Ishikawa (cell line): ENCODE measurements at regions not wholly inside any gene's neighbourhood (a gene's known extent, or its start where the extent isn't known, plus 50 kb on each side); places are given as distances from the start of the nearest gene placed in this dataset.

Experiments
- CEBPB ChIP-seq: IDR thresholded peaks from 2 replicates; pipeline ENCODE4 v1.6.1; 2012
- CREB1 ChIP-seq: IDR thresholded peaks from 2 replicates; pipeline ENCODE4 v1.6.1; 2012; ENCODE audit warnings: low read depth
- EGR1 ChIP-seq: IDR thresholded peaks from 2 replicates; pipeline ENCODE4 v1.6.1; 2012
- EP300 ChIP-seq: IDR thresholded peaks from 2 replicates; pipeline ENCODE4 v1.6.1; 2012; ENCODE audit warnings: borderline replicate concordance
- FOXM1 ChIP-seq: IDR thresholded peaks from 2 replicates; pipeline ENCODE4 v1.6.1; 2012; ENCODE audit warnings: low read depth, borderline replicate concordance
- NFIC ChIP-seq: IDR thresholded peaks from 2 replicates; pipeline ENCODE4 v1.6.1; 2012
- RAD21 ChIP-seq: IDR thresholded peaks from 2 replicates; pipeline ENCODE4 v1.6.1; 2012; ENCODE audit warnings: low read depth
- TAF1 ChIP-seq: IDR thresholded peaks from 2 replicates; pipeline ENCODE4 v1.6.1; 2012; ENCODE audit warnings: low read depth, mild to moderate bottlenecking
- TCF12 ChIP-seq: IDR thresholded peaks from 2 replicates; pipeline ENCODE4 v1.6.1; 2012; ENCODE audit warnings: low read depth
- TEAD4 ChIP-seq: IDR thresholded peaks from 2 replicates; pipeline ENCODE4 v1.6.1; 2012
- USF1 ChIP-seq: IDR thresholded peaks from 2 replicates; pipeline ENCODE4 v1.6.1; 2012
- YY1 ChIP-seq: IDR thresholded peaks from 2 replicates; pipeline ENCODE4 v1.6.1; 2012; ENCODE audit warnings: low read depth
- ZBTB7A ChIP-seq: IDR thresholded peaks from 2 replicates; pipeline ENCODE4 v1.6.1; 2012; ENCODE audit warnings: low read depth
- TF ChIP-seq, protein P1 (sequence below): IDR thresholded peaks from 2 replicates; pipeline ENCODE4 v1.6.1; 2012
- TF ChIP-seq, protein P2 (sequence below): IDR thresholded peaks from 2 replicates; pipeline ENCODE4 v1.6.1; 2012; ENCODE audit warnings: low read depth, mild to moderate bottlenecking

DNA sequence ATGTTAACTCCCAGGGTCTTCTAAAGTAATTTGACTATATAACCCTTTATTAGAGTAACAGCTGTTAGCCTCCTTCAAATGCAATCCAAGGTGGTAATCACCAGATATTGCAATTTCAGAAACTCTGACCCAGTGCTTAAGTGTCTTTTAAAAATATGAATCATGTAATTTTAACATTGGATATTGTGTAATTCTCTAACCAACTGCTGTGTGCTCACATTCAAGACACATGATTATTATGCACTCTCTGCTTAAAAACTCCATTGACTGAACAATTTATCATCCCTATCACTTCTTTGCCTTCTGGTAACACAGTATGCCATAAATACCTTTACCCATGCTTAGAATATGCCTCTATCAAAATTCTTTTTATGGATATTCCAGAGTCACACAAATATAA, 537.4 kb upstream of the RGS18 start:
- no peak for TF ChIP-seq EGR1
- no peak for TF ChIP-seq CEBPB
- TF ChIP-seq TEAD4: no peak
- TF ChIP-seq FOXM1: no peak
- TF ChIP-seq ZBTB7A: no peak
- TF ChIP-seq TAF1: no peak
- TF ChIP-seq CREB1: no peak
- no peak for TF ChIP-seq YY1
- no peak for TF ChIP-seq EP300
- TF ChIP-seq TCF12: no peak
- TF ChIP-seq, protein P1, sequence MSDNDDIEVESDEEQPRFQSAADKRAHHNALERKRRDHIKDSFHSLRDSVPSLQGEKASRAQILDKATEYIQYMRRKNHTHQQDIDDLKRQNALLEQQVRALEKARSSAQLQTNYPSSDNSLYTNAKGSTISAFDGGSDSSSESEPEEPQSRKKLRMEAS: no peak

- TF ChIP-seq TEAD4 (no peak), FOXM1 (no peak), NFIC (no peak), EP300 (no peak), EGR1 (no peak), CREB1 (no peak), CEBPB (no peak), TCF12 (no peak), USF1 (no peak), RAD21 (no peak), ZBTB7A (no peak)
- TF ChIP-seq, protein P1: no peak
- TF ChIP-seq, protein P2, sequence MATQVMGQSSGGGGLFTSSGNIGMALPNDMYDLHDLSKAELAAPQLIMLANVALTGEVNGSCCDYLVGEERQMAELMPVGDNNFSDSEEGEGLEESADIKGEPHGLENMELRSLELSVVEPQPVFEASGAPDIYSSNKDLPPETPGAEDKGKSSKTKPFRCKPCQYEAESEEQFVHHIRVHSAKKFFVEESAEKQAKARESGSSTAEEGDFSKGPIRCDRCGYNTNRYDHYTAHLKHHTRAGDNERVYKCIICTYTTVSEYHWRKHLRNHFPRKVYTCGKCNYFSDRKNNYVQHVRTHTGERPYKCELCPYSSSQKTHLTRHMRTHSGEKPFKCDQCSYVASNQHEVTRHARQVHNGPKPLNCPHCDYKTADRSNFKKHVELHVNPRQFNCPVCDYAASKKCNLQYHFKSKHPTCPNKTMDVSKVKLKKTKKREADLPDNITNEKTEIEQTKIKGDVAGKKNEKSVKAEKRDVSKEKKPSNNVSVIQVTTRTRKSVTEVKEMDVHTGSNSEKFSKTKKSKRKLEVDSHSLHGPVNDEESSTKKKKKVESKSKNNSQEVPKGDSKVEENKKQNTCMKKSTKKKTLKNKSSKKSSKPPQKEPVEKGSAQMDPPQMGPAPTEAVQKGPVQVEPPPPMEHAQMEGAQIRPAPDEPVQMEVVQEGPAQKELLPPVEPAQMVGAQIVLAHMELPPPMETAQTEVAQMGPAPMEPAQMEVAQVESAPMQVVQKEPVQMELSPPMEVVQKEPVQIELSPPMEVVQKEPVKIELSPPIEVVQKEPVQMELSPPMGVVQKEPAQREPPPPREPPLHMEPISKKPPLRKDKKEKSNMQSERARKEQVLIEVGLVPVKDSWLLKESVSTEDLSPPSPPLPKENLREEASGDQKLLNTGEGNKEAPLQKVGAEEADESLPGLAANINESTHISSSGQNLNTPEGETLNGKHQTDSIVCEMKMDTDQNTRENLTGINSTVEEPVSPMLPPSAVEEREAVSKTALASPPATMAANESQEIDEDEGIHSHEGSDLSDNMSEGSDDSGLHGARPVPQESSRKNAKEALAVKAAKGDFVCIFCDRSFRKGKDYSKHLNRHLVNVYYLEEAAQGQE: no peak
Observed at GRCh38 chr1:191624044-191624443, 534.2 kb upstream of the RGS18 start.

- TF ChIP-seq FOXM1: no peak
- TF ChIP-seq CREB1: no peak
Observed at GRCh38 chr1:191629836-191630235, 528.4 kb upstream of the RGS18 start.

DNA sequence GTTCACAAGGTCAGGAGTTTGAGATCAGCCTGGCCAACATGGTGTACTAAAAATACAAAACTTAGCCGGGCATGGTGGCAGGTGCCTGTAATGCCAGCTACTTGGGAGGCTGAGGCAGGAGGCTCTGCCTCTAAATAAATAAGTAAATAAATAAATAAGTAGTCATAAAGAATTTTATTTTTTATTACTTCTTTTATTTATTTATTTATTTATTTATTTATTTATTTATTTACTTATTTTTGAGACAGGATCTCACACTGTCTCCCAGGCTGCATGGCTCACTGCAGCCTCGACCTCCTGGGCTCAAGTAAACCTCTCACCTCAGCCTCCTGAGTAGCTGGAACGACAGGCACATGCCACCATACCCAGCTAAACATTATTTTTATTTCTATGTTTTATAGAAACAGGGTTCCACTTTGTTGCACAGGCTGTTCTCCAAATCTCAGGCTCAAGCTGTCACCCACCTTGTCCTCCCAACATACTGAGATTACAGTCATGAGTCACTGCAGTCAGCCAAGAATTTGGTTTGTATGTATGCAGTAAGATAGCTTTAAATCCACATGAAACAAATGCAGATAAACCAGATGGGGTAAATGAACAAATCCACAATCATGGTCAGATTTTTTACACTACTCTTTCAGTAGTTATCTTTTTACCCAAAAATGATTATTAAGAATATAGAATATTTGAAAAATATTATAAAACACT, 523.3 kb upstream of the RGS18 start:
- TF ChIP-seq ZBTB7A: no peak
- no peak for TF ChIP-seq NFIC
- no peak for TF ChIP-seq TEAD4
- TF ChIP-seq, protein P2: no peak
- TF ChIP-seq FOXM1: no peak
- TF ChIP-seq, protein P1: no peak
- no peak for TF ChIP-seq TCF12
- no peak for TF ChIP-seq CREB1
- TF ChIP-seq TAF1: no peak
- no peak for TF ChIP-seq YY1
- TF ChIP-seq CEBPB: no peak
- no peak for TF ChIP-seq EGR1
- no peak for TF ChIP-seq EP300

DNA sequence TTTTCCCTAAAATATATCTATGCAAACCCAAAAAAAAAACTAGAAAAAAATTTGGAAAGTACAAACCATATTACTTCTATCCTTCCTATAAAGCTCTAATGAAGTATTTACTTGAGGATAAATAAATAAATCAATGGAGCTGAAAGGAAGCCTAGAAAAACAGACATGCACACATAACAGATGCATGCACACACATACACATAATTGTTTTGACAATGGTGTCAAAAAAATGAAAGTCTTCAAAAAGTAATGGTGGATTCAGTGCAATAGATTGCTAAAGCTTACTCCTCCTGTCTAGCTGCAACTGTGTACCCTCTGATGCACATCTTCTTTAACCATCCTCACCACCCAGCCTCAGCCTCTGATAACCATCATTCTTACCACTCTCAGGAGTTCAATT, 521.9 kb upstream of the RGS18 start:
- TF ChIP-seq USF1 (no peak), FOXM1 (no peak), ZBTB7A (no peak), RAD21 (no peak), CEBPB (no peak), TEAD4 (no peak), CREB1 (no peak), EGR1 (no peak)
